ENCODE measurements at regions not wholly inside any gene's neighbourhood (a gene's known extent, or its start where the extent isn't known, plus 50 kb on each side); places are given as distances from the start of the nearest gene placed in this dataset.

DNA sequence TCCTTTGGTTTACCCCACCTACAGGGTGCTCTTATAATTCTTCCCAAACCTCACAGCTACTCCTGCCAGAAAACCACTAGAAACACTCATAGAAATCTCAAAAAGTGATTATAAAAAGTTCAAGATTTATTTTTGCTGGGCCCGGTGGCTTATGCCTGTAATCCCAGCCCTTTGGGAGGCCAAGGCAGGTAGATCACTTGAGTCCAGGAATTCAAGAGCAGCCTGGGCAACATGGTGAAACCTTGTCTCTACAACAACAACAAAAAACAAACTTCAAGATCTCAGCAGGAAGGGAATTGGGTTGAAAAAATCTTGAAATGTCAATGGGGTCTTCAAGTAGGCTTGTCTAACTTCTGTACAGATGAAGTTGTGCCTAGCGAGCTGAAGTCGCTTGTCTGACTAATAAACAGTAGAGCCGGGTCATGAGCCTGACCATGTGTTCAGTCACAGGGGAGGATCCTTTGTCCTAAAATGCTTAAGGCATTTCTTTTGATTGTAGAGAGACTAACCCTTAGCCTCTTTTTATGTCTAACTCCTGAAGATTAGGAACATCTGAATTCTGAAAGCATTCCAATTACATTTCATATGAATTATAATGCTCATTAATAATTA lies 124.6 kb downstream of the NOC3L start:
- TF ChIP-seq, protein P1, sequence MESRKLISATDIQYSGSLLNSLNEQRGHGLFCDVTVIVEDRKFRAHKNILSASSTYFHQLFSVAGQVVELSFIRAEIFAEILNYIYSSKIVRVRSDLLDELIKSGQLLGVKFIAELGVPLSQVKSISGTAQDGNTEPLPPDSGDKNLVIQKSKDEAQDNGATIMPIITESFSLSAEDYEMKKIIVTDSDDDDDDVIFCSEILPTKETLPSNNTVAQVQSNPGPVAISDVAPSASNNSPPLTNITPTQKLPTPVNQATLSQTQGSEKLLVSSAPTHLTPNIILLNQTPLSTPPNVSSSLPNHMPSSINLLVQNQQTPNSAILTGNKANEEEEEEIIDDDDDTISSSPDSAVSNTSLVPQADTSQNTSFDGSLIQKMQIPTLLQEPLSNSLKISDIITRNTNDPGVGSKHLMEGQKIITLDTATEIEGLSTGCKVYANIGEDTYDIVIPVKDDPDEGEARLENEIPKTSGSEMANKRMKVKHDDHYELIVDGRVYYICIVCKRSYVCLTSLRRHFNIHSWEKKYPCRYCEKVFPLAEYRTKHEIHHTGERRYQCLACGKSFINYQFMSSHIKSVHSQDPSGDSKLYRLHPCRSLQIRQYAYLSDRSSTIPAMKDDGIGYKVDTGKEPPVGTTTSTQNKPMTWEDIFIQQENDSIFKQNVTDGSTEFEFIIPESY (IDR thresholded peaks at IDR 0.05; ENCODE audit: extremely low read depth, insufficient replicate concordance, low read length), result no peak
- TF ChIP-seq SIN3A (IDR thresholded peaks at IDR 0.05; ENCODE audit: low read depth) (no peak), SP1 (IDR thresholded peaks at IDR 0.05; ENCODE audit: low read depth) (no peak), RAD21 (IDR thresholded peaks at IDR 0.05; ENCODE audit: low read depth) (no peak), JUND (IDR thresholded peaks at IDR 0.05) (no peak), SRF (IDR thresholded peaks at IDR 0.05; ENCODE audit: low read depth) (no peak), CEBPB (IDR thresholded peaks at IDR 0.05; ENCODE audit: low read depth) (no peak), EZH2 (IDR thresholded peaks at IDR 0.05) (no peak), YY1 (IDR thresholded peaks at IDR 0.05; ENCODE audit: extremely low read depth, insufficient replicate concordance, low read depth, low read length) (no peak), FOSL1 (IDR thresholded peaks at IDR 0.05; ENCODE audit: low read depth) (no peak), POLR2AphosphoS5 (IDR thresholded peaks at IDR 0.05; ENCODE audit: low read depth, low read length) (no peak), TCF7L2 (IDR thresholded peaks at IDR 0.05; ENCODE audit: borderline replicate concordance, extremely low read depth, insufficient read depth, insufficient read length) (no peak)
- TF ChIP-seq, protein P2, sequence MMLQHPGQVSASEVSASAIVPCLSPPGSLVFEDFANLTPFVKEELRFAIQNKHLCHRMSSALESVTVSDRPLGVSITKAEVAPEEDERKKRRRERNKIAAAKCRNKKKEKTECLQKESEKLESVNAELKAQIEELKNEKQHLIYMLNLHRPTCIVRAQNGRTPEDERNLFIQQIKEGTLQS (IDR thresholded peaks at IDR 0.05), result no peak
- TF ChIP-seq, protein P3, sequence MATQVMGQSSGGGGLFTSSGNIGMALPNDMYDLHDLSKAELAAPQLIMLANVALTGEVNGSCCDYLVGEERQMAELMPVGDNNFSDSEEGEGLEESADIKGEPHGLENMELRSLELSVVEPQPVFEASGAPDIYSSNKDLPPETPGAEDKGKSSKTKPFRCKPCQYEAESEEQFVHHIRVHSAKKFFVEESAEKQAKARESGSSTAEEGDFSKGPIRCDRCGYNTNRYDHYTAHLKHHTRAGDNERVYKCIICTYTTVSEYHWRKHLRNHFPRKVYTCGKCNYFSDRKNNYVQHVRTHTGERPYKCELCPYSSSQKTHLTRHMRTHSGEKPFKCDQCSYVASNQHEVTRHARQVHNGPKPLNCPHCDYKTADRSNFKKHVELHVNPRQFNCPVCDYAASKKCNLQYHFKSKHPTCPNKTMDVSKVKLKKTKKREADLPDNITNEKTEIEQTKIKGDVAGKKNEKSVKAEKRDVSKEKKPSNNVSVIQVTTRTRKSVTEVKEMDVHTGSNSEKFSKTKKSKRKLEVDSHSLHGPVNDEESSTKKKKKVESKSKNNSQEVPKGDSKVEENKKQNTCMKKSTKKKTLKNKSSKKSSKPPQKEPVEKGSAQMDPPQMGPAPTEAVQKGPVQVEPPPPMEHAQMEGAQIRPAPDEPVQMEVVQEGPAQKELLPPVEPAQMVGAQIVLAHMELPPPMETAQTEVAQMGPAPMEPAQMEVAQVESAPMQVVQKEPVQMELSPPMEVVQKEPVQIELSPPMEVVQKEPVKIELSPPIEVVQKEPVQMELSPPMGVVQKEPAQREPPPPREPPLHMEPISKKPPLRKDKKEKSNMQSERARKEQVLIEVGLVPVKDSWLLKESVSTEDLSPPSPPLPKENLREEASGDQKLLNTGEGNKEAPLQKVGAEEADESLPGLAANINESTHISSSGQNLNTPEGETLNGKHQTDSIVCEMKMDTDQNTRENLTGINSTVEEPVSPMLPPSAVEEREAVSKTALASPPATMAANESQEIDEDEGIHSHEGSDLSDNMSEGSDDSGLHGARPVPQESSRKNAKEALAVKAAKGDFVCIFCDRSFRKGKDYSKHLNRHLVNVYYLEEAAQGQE (IDR thresholded peaks at IDR 0.05; ENCODE audit: low read depth), result no peak

More for the DNA sequence above, 124.6 kb downstream of the NOC3L start:
- DNase-seq (ENCODE audit: low read depth, low spot score) (no peak), ATAC-seq (no peak)
- H2AFZ ChIP-seq (ENCODE audit: low read depth, low read length, poor library complexity, severe bottlenecking), result no peak overlapping the region
- ChIA-PET POLR2A (no interaction called here), CTCF (no interaction called here), RAD21 (ENCODE audit: low non-redundant PET in 1 of 2, low total read pairs in 2 of 2, uncharacterized antibody in 2 of 2, unreplicated experiment in 2 of 2) (no interaction called here)
- no peaks in the 10 kb centered on the region for H3K36me3 ChIP-seq (ENCODE audit: control insufficient read depth in 1 of 2, insufficient read depth in 2 of 2, low read length in 2 of 2)
- H3K4me3 ChIP-seq (replicated peaks in 1 of 2; ENCODE audit: low read depth in 1 of 2, low read length in 2 of 2), result no peak overlapping the region
- no peaks in the 10 kb centered on the region for H4K20me1 ChIP-seq (ENCODE audit: insufficient read depth)
- no peak overlapping the region for H3K4me2 ChIP-seq (ENCODE audit: low read length)
- peaks cover 0 to 5% of the 10 kb centered on the region in 2 experiments; a peak in 1 of 4 replicates for H3K4me1 ChIP-seq (ENCODE audit: control insufficient read depth in 1 of 2, insufficient read depth in 2 of 2, low read length in 2 of 2)
- no peaks in the 10 kb centered on the region for H3K27me3 ChIP-seq (ENCODE audit: insufficient read depth, low read length)
- BruUV-seq (replicated peaks), result no TSS peak
- no peak overlapping the region for H3K27ac ChIP-seq (ENCODE audit: low read depth, low read length)
- no peak overlapping the region for H3K9ac ChIP-seq (ENCODE audit: low read length)
- no peaks in the 10 kb centered on the region for H3K79me2 ChIP-seq (ENCODE audit: insufficient read depth, low read length)
- no peaks in the 10 kb centered on the region for H3K9me2 ChIP-seq (ENCODE audit: insufficient read depth)
- no peaks in the 10 kb centered on the region for H3K9me3 ChIP-seq (ENCODE audit: control insufficient read depth in 1 of 2, insufficient read depth in 1 of 2, low read depth in 1 of 2, low read length in 2 of 2)
- intact Hi-C loops (cut with micrococcal nuclease), result no loop called here
